HCEC 1CT (cell line): ENCODE measurements at regions not wholly inside any gene's neighbourhood (a gene's known extent, or its start where the extent isn't known, plus 50 kb on each side); places are given as distances from the start of the nearest gene placed in this dataset.

Experiments
- DNase-seq: peaks from one replicate; pipeline ENCODE4 v3.0.0-alpha.2; 2017

DNA sequence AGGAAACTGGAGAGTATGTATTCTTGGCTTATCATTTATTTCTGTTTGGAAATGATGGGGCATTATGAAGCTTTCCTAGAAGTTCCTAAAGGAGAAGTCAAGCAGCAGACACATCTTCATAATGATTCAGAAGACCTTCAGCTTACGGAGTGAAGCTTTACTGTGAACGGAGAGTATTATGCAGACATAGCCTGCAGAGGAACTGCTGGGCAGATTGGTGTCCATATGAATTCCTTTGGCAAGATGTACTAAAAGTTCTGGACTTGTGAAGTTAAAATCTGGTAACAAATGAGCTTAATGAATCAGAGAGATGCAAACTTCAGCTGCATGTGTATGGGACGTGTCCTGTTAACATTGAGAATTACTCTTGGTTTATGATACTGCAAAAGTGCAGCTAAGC is 60.1 kb downstream of the NABP1 start:
- DNase-seq = no peak

GRCh38 chr2:191738667-191739066 is 60.7 kb downstream of the NABP1 start:
- no peak for DNase-seq

GRCh38 chr2:191739194-191739593 is 61.3 kb downstream of the NABP1 start:
- no peak for DNase-seq

DNA sequence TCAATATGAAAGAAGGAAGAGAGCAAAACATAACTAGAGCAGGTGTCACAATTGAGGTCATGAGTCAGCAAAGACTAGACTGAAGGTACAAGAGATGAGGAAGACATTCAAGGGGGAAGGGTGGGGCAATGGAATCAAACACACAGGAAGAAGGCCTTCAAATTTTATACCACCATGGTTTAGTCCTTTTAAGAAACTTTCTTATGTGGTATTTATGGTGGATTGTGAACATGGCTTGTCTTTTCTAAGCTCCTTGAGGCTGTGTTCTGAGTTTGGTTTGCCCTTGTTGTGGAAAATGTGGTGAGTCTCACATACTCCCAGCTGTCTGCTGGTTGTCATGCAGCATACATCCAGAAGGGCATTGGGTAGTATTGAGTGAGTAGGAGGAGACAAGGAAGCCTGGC is 62.1 kb downstream of the NABP1 start:
- DNase-seq = no peak

DNA sequence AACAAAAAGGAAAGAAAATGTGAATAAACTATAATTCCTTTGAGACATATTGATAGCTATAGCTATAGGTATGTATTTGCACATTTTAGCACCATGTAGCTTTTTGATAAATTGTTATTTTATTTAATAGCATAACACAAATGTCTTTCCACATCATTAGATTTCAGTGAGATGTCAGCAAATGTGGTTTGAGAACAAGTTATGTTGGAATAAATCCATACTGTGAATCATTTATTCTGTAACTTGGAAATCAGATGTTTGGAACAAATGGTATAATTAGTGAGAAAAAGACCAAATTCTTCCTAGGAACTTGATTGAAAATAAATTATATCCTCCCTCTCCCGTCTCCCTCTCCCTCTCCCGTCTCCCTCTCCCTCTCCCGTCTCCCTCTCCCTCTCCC is 62.8 kb downstream of the NABP1 start:
- DNase-seq = no peak

DNA sequence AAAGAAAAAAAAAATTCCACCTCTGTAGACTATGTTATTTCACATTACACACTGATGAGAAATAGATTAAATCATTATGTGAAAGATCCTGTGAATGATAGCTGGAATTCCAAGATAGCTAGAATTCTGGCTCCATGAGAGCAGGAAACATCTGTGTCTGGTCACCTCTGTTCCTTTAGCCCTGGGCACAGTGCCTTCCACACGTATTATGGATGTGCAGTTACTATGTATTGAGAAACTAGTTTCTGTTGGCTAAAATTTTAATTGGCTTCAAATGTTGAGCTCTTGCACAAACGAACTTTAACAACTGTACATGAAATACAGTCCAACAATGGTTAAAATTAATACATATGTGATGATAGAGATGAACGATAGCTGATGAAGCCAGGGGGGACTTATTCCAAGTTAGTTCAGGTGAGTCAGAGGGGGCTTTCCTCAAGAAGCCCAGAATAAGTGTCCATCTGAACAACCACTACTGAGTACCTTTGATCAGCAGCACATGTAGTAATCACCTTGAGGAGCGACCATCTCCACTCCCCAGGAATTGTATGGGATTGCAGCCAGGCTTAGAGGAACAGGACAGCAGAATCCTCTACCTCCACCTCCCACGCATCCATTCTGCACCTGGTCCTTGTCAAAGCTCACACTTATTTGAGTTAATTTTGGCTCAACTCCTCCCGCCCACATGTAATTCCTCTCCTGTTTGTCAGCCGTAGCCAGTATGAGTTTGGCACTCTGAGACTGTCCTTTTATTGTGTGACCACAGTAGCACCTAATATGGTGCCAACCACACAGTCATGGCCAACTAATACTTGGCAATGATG is 68.6 kb downstream of the NABP1 start:
- DNase-seq = no peak

GRCh38 chr2:191747170-191747530 is 69.2 kb downstream of the NABP1 start:
- no peak for DNase-seq

GRCh38 chr2:191748059-191748461 is 70.1 kb downstream of the NABP1 start:
- DNase-seq = peak; percentile 73

- peak; percentile 14 for DNase-seq
Observed at GRCh38 chr2:191748528-191749180, 70.7 kb downstream of the NABP1 start.

DNA sequence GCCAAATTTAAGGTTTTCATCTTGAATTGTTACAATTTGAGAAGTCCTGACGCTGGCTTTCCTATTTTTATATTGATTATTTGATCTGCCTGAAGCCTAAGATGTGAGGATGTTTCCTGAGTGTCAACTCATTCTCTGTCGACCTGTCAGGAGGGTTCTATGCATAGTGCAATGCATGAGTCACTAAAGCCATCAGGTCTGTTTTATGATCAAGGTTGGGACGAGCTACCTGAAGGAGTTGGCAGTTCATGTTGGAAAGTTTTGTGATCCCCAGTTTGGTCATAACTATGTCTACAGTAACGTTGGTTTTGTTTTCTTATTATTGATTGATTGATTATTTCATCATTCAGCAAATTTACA is 71.2 kb downstream of the NABP1 start:
- no peak for DNase-seq

DNA sequence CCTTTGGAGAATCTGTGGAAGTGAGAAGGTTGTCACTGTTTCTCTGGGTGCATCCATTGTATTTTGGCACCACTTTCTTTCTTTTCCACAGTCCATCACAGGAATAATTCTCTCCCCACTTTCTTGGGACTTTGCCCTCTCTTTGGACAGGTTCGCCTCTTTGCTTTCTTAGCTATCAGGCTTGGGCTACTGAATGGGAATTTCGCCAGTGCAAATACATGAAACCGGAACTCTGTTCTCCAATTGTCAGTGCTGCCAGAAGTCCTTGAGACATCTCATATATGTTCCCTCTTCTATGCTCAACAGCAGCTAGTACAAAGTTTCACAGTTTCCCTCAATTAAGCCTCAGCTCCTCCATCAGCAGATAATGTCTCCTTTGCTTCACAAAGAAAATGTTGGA is 76.2 kb downstream of the NABP1 start:
- DNase-seq = no peak

GRCh38 chr2:191756761-191757160 is 78.8 kb downstream of the NABP1 start:
- DNase-seq = no peak

GRCh38 chr2:191757208-191757607 is 79.3 kb downstream of the NABP1 start:
- no peak for DNase-seq

DNA sequence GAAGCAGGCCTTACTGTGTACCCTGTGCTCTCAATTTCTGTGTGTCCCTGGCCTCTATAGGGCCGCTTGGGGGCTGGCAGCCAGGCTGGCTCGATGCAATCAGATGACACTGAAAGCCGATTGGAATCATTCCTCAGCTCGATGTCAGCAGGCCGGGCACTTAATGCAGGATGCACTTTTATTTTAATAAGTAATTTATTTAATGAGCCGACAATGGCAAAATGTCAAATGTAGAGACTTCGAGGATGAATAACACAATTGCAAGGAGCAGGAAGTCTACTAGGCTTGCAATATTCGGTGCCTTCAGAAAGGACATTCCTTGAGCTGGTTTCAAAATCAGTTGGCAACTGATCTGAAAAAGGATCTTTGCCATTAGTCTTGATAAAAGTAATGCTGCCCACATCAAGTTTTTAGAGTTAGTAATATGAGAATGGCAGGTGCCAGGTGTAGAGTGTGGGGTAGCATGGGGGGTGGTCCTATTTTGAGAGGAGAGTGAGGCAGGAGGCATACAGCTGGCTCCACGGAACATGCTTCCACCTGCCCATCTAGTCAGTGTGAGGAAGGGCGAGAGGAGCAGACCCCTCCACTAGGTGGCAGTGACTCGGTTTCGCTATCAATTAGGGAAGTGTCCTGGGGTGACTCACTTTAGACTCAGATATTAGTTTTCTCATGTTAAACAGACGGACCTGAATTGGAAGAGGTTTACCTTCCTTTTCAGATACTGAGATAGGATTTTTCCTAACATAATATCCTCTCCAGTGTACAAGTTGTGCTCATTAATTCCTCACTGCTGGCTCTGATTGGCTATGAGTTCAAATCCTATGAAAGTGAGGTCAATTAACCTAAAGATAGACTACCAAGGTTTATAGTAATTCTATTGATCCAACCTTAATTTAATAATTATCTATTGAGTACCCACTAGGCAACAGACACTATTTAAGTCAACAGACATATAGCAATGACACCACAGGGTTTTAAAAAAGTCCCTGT is 80.9 kb downstream of the NABP1 start:
- peak; percentile 78 for DNase-seq

- DNase-seq = no peak
Observed at GRCh38 chr2:191759680-191760079, 81.7 kb downstream of the NABP1 start.

- DNase-seq = no peak
Observed at GRCh38 chr2:191760655-191761262, 82.8 kb downstream of the NABP1 start.

DNA sequence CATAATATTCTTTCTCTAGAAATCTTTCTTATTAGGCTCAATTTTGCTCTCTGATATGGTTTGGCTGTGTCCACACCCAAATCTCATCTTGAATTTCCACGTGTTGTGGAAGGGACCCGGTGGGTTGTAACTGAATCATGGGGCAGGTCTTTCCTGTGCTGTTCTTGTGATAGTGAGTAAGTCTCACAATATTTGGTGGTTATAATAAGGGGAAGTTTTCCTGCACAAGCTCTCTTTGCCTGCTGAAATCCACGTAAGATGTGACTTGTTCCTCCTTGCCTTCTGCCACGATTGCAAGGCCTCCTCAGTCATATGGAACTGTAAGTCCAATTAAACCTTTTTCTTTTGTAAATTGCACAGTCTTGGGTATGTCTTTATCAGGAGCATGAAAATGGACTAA is 73.8 kb downstream of the CAVIN2 start:
- no peak for DNase-seq

- DNase-seq = no peak
Observed at GRCh38 chr2:191777351-191777750, 69.5 kb downstream of the CAVIN2 start.

GRCh38 chr2:191778041-191778440 is 68.8 kb downstream of the CAVIN2 start:
- DNase-seq = no peak

- no peak for DNase-seq
Observed at GRCh38 chr2:191782351-191782750, 64.5 kb downstream of the CAVIN2 start.

GRCh38 chr2:191783416-191783815 is 63.5 kb downstream of the CAVIN2 start:
- no peak for DNase-seq
